Body of pancreas (tissue), 4 donors: ENCODE measurements at regions not wholly inside any gene's neighbourhood (a gene's known extent, or its start where the extent isn't known, plus 50 kb on each side); places are given as distances from the start of the nearest gene placed in this dataset.

Source experiments
- ATAC-seq: fragments of 150-250 bp; one replicate; pipeline ENCODE4 v1.9.1; 2016
- DNase-seq, 4 donors: peaks; one replicate each; pipeline ENCODE4 v3.0.0-alpha.2; 2019
- H3K27ac ChIP-seq, 4 donors: fragments of 200-600 bp; sonication (generic); 1 replicate in 3 of 4; 2 replicates in 1 of 4; pipeline versions ENCODE4 v1.5.1 to v1.6.1; 2016 to 2019; ENCODE audit warnings: mild to moderate bottlenecking in 1 of 4, mixed read lengths in 1 of 4, moderate library complexity in 1 of 4
- H3K27me3 ChIP-seq, 2 donors: fragments of 200-600 bp; sonication (generic); one replicate each; pipeline ENCODE4 v1.6.0; 2016; ENCODE audit warnings: mild to moderate bottlenecking in 1 of 2
- H3K36me3 ChIP-seq, 2 donors: fragments of 200-600 bp; sonication (generic); replicated peaks in 1 of 2; 2 replicates each; pipeline ENCODE4 v1.5.1; 2016; ENCODE audit warnings: low read depth in 2 of 2; ENCODE audit not compliant: insufficient read depth in 1 of 2
- H3K4me1 ChIP-seq: fragments of 200-600 bp; sonication (generic); one replicate; pipeline ENCODE4 v1.6.0; 2016
- H3K4me3 ChIP-seq, 2 donors: fragments of 200-600 bp; sonication (generic); 1 replicate in 1 of 2; 2 replicates in 1 of 2; pipeline ENCODE4 v1.5.1; 2016 to 2019
- H3K9me3 ChIP-seq, 3 donors: fragments of 200-600 bp; sonication (generic); 1 replicate in 2 of 3; 2 replicates in 1 of 3; pipeline ENCODE4 v1.5.1; 2016
- POLR2A ChIP-seq, 3 donors: fragments of 450-650 bp; IDR thresholded peaks; one replicate each; pipeline ENCODE4 v1.6.1; 2016; ENCODE audit warnings: antibody characterized with exemption in 3 of 3, mild to moderate bottlenecking in 2 of 3
- WGBS, 2 donors: methylation state at CpG; one replicate each; pipeline ENCODE4 v1.1.5; 2017; 5-methylcytosine and 5-hydroxymethylcytosine counted together
- intact Hi-C: fragments of 100-400 bp; cut with DNase I; formaldehyde crosslinking; loops from one replicate; pipeline ENCODE4 v1.15.1; 2023
- TF ChIP-seq, protein P1 (sequence below), 7 experiments: fragments of 450-650 bp in 4 of 7; fragments of 200-600 bp in 3 of 7; sonication (generic) in 3 of 7; IDR thresholded peaks; one replicate each; pipeline ENCODE4 v1.5.1; 2016 to 2019; ENCODE audit warnings: antibody characterized with exemption in 7 of 7

DNA sequence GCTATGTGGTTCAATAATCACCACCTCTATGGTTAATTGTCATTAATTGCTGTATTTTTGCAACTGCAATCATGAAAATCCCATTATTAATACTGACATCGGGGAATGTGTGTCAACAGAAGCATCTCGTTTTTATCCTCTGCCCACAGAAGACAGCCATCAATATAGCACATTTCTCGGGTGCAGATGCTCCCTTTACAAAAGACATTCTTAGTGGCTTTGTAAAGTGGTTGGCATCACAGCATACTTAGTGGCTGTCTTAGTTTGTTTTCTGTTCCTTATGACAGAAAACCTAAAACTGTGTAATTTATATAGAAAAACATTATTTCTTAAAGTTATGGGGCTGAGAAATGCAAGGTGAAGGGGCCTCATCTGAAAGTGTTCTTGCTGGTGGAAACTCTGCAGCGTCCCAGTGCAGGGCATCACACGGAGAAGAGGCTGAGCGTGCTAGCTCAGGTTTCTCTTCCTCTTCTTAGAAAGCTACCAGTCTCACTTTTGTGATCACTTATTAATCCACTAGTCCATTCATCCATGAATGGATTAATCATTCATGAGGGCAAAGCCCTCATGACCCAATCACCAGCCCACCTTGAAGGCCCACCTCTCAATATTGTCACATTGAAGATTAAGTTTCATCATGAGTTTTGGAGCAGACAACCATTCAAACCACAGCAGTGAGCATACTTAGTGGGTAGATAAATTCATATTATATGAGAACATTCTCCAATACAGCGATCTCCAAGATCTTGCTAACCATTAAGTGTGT, 1067.7 kb upstream of the PABPC4L start:
- DNase-seq: no peak
- WGBS, 2 donors: 68 to 69% methylated on average over 7 of the region's 7 CpGs
- H3K9me3 ChIP-seq: no peaks in the 10 kb centered on the region
- intact Hi-C loops: no loop called here
- ATAC-seq: no peak
- no peaks in the 10 kb centered on the region for H3K36me3 ChIP-seq
- TF ChIP-seq POLR2A (IDR thresholded peaks at IDR 0.05): no peak
- TF ChIP-seq, protein P1, sequence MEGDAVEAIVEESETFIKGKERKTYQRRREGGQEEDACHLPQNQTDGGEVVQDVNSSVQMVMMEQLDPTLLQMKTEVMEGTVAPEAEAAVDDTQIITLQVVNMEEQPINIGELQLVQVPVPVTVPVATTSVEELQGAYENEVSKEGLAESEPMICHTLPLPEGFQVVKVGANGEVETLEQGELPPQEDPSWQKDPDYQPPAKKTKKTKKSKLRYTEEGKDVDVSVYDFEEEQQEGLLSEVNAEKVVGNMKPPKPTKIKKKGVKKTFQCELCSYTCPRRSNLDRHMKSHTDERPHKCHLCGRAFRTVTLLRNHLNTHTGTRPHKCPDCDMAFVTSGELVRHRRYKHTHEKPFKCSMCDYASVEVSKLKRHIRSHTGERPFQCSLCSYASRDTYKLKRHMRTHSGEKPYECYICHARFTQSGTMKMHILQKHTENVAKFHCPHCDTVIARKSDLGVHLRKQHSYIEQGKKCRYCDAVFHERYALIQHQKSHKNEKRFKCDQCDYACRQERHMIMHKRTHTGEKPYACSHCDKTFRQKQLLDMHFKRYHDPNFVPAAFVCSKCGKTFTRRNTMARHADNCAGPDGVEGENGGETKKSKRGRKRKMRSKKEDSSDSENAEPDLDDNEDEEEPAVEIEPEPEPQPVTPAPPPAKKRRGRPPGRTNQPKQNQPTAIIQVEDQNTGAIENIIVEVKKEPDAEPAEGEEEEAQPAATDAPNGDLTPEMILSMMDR (IDR thresholded peaks at IDR 0.05): no peak
- H3K4me3 ChIP-seq: no peak overlapping the region
- H3K27me3 ChIP-seq: no peaks in the 10 kb centered on the region
- H3K4me1 ChIP-seq: no peaks in the 10 kb centered on the region
- no peak overlapping the region for H3K27ac ChIP-seq

DNA sequence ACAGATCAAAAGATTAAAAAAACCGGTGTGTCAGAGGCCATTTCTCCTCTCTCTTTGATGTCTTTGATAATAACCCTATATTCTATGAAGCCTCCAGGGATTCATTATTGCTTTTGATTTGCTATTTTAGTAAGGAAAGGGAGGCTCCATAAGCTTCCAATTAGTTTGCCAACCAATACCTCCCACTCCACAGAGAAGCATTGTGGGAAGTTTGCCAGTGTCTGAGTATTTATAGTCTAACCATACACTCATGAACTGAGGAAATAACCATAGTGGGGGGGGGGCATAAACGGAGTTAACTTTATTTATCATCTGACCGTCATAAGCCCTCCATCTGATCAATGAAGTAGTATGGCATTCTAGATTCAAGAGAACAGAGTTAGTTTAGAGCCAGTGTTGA, 1066.8 kb upstream of the PABPC4L start:
- H3K27me3 ChIP-seq: no peaks in the 10 kb centered on the region
- no peaks in the 10 kb centered on the region for H3K36me3 ChIP-seq
- TF ChIP-seq, protein P1 (IDR thresholded peaks at IDR 0.05): no peak
- TF ChIP-seq POLR2A (IDR thresholded peaks at IDR 0.05): no peak
- ATAC-seq: no peak
- no peaks in the 10 kb centered on the region for H3K4me1 ChIP-seq
- H3K27ac ChIP-seq: no peak overlapping the region
- no peak overlapping the region for H3K4me3 ChIP-seq
- intact Hi-C loops: no loop called here
- DNase-seq: no peak
- whole genome bisulfite sequencing, 2 donors: 48% methylated on average over 3 of the region's 3 CpGs
- no peaks in the 10 kb centered on the region for H3K9me3 ChIP-seq

DNA sequence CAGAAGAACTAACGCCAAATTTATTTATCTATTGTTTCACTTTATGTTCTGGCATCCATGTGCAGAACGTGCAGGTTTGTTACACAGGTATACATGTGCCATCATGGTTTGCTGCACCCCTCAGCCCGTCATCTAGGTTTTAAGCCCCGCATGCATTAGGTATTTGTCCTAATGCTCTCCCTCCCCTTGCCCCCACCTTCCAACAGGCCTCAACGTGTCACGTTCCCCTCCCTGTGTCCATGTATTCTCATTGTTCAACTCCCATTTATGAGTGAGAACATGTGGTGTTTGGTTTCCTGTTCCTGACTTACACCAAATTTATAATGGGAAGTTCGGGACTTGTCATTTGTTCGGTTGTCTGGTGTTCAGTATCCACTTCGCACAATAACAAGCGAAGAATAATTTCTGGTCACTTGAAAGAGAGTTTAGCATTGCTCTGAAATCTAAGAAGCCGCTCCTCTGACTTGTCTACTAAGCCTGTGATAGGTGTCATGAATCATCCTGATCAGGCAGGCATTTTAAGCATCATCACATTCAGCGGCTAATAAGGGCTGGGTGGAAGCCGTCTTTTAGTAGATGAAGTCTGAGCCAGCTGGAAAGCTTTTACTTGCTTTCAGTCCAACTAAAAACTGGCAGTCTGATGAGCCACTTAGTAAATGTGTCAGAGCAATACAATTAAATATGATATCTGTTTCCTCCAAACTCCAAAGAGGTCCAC, 1065.7 kb upstream of the PABPC4L start:
- no peak overlapping the region for H3K27ac ChIP-seq
- DNase-seq (no peak), ATAC-seq (no peak)
- no peaks in the 10 kb centered on the region for H3K9me3 ChIP-seq
- H3K4me3 ChIP-seq: no peak overlapping the region
- no peaks in the 10 kb centered on the region for H3K27me3 ChIP-seq
- whole genome bisulfite sequencing, 2 donors: 58 to 62% methylated on average over 13 of the region's 13 CpGs
- no peaks in the 10 kb centered on the region for H3K4me1 ChIP-seq
- H3K36me3 ChIP-seq: no peaks in the 10 kb centered on the region
- intact Hi-C loops: no loop called here
- TF ChIP-seq, protein P1 (IDR thresholded peaks at IDR 0.05): no peak
- TF ChIP-seq POLR2A (IDR thresholded peaks at IDR 0.05): no peak

DNA sequence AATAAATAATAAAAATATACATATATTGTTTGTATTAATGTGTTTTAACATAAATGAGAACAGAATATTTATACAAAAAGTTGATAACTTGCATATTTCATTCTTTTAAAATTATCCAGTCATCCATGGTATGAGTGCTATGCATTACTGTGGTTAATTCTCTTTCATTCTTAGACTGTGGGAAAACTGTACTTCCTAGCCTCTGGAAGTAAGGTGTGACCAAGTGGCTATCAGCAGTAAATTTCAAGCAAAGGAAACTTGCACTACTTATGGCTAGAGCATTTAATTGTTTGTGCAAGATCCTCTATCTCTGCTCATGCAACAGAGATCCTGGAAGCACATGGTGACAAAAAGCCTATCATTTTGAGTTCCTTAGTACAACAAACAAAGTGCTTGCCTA, 1054.5 kb upstream of the PABPC4L start:
- TF ChIP-seq, protein P1 (IDR thresholded peaks at IDR 0.05): no peak
- no peak for TF ChIP-seq POLR2A (IDR thresholded peaks at IDR 0.05)
- ATAC-seq: no peak

More for the DNA sequence above, 1054.5 kb upstream of the PABPC4L start:
- Histone ChIP-seq H3K4me1 (no peaks in the 10 kb centered on the region), H3K9me3 (no peaks in the 10 kb centered on the region), H3K27me3 (no peaks in the 10 kb centered on the region), H3K36me3 (no peaks in the 10 kb centered on the region), H3K4me3 (no peak overlapping the region), H3K27ac (no peak overlapping the region)
- no peak for DNase-seq
- intact Hi-C loops: no loop called here
